ENCODE measurements at regions not wholly inside any gene's neighbourhood (a gene's known extent, or its start where the extent isn't known, plus 50 kb on each side); places are given as distances from the start of the nearest gene placed in this dataset.

DNA sequence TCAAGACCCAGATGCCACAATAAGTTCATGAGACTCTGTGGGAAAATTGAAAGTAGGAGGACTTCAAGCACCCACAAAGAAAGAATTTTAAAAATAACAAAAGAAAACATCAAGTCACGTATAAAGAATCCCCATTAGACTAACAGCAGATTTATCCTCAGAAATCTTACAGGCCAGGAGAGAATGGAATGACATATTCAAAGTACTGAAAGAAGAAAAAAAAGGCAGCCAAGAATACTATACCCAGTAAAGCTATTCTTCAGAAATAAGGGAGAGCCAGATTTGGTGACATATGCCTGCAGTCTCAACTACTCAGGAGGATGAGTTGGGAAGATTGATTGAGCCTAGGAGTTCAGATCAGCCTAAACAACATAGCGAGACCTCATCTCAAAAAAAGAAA lies 84.3 kb upstream of the CD53 start:
- no peak for TF ChIP-seq CREB1 (IDR thresholded peaks at IDR 0.05; ENCODE audit: low read depth)
- no peak for TF ChIP-seq CEBPB (IDR thresholded peaks at IDR 0.05)
- TF ChIP-seq, protein P1, sequence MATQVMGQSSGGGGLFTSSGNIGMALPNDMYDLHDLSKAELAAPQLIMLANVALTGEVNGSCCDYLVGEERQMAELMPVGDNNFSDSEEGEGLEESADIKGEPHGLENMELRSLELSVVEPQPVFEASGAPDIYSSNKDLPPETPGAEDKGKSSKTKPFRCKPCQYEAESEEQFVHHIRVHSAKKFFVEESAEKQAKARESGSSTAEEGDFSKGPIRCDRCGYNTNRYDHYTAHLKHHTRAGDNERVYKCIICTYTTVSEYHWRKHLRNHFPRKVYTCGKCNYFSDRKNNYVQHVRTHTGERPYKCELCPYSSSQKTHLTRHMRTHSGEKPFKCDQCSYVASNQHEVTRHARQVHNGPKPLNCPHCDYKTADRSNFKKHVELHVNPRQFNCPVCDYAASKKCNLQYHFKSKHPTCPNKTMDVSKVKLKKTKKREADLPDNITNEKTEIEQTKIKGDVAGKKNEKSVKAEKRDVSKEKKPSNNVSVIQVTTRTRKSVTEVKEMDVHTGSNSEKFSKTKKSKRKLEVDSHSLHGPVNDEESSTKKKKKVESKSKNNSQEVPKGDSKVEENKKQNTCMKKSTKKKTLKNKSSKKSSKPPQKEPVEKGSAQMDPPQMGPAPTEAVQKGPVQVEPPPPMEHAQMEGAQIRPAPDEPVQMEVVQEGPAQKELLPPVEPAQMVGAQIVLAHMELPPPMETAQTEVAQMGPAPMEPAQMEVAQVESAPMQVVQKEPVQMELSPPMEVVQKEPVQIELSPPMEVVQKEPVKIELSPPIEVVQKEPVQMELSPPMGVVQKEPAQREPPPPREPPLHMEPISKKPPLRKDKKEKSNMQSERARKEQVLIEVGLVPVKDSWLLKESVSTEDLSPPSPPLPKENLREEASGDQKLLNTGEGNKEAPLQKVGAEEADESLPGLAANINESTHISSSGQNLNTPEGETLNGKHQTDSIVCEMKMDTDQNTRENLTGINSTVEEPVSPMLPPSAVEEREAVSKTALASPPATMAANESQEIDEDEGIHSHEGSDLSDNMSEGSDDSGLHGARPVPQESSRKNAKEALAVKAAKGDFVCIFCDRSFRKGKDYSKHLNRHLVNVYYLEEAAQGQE (IDR thresholded peaks at IDR 0.05; ENCODE audit: low read depth), result no peak
- no peak for TF ChIP-seq TAF1 (IDR thresholded peaks at IDR 0.05; ENCODE audit: low read depth)
- TF ChIP-seq, protein P2, sequence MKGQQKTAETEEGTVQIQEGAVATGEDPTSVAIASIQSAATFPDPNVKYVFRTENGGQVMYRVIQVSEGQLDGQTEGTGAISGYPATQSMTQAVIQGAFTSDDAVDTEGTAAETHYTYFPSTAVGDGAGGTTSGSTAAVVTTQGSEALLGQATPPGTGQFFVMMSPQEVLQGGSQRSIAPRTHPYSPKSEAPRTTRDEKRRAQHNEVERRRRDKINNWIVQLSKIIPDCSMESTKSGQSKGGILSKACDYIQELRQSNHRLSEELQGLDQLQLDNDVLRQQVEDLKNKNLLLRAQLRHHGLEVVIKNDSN (IDR thresholded peaks at IDR 0.05), result no peak
- no peak for TF ChIP-seq YY1 (IDR thresholded peaks at IDR 0.05; ENCODE audit: low read depth)
- TF ChIP-seq, protein P3, sequence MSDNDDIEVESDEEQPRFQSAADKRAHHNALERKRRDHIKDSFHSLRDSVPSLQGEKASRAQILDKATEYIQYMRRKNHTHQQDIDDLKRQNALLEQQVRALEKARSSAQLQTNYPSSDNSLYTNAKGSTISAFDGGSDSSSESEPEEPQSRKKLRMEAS (IDR thresholded peaks at IDR 0.05), result no peak
- no peak for TF ChIP-seq FOXM1 (IDR thresholded peaks at IDR 0.05; ENCODE audit: borderline replicate concordance, low read depth)
- no peak for TF ChIP-seq EGR1 (IDR thresholded peaks at IDR 0.05)
- TF ChIP-seq EP300 (IDR thresholded peaks at IDR 0.05; ENCODE audit: borderline replicate concordance), result no peak
- no peak for TF ChIP-seq RAD21 (IDR thresholded peaks at IDR 0.05; ENCODE audit: low read depth)

DNA sequence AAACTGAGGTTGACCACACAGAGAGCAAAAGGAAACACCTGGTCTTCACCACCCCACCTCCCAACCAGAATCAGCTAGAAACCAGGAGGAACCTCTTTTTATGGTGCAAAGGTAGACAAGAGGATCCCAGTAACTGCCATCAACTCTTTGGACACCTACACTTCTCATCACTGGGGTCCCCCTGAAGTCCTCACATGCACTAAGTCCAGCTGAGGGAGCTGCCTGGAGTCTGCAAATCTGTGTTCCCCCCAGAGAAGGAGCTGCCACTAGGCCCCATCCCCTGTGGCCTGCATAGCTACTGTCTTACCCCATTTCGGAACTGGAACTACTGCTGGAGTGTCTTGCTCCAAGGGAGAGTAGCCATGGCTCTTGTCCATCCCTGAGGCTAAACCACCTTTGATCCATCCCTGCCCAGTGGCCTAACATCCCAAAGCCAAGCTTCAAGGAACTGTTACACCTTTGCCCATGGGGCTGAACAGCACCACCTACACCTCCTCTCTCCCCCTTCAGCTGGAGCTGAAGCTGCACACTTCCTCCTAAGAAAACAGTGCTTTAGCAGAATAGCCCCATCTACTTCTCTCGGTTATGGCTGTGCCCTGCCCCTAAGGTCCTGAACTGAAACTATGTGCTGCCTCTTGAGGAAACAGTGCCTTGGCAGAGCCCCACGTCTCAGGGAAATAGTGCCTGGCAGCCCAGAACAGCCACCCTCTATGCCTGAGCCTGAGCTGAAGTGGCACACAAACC lies 85.4 kb upstream of the CD53 start:
- TF ChIP-seq, protein P3 (IDR thresholded peaks at IDR 0.05), result no peak
- no peak for TF ChIP-seq NFIC (IDR thresholded peaks at IDR 0.05)
- no peak for TF ChIP-seq TAF1 (IDR thresholded peaks at IDR 0.05; ENCODE audit: low read depth)
- TF ChIP-seq FOXM1 (IDR thresholded peaks at IDR 0.05; ENCODE audit: borderline replicate concordance, low read depth), result no peak
- no peak for TF ChIP-seq CEBPB (IDR thresholded peaks at IDR 0.05)
- TF ChIP-seq CREB1 (IDR thresholded peaks at IDR 0.05; ENCODE audit: low read depth), result no peak
- TF ChIP-seq, protein P1 (IDR thresholded peaks at IDR 0.05; ENCODE audit: low read depth), result no peak
- TF ChIP-seq TCF12 (IDR thresholded peaks at IDR 0.05; ENCODE audit: low read depth), result no peak
- TF ChIP-seq EP300 (IDR thresholded peaks at IDR 0.05; ENCODE audit: borderline replicate concordance), result no peak
- TF ChIP-seq ZBTB7A (IDR thresholded peaks at IDR 0.05; ENCODE audit: low read depth), result no peak
- TF ChIP-seq TEAD4 (IDR thresholded peaks at IDR 0.05), result no peak

DNA sequence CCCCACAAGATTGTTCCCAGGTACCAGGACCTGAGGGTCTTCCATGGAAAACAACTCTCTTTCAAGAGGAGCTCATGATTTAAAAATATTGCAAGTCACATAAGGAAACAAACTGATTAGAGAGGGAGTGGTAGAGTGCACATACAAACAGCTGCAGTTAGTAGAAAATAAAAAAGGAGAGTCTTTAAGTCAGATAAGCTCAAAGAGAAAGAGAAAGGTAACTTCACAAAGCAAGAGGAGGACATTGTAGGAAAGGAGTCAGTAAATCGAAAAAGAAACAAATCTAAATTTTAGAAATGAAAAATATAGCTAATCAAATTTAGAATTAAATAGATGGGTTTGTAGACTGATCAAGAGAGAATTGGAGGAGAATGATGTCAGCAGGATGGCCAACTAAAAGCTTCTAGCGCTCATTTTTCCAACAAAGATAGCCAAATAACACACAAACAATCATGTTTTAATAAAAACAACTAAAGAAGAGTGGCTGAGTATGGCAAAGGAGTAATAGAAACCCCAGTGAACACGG lies 86.1 kb upstream of the CD53 start:
- TF ChIP-seq RAD21 (IDR thresholded peaks at IDR 0.05; ENCODE audit: low read depth) (no peak), ZBTB7A (IDR thresholded peaks at IDR 0.05; ENCODE audit: low read depth) (no peak), CEBPB (IDR thresholded peaks at IDR 0.05) (no peak), TAF1 (IDR thresholded peaks at IDR 0.05; ENCODE audit: low read depth) (no peak), TCF12 (IDR thresholded peaks at IDR 0.05; ENCODE audit: low read depth) (no peak), YY1 (IDR thresholded peaks at IDR 0.05; ENCODE audit: low read depth) (no peak), NFIC (IDR thresholded peaks at IDR 0.05) (no peak), FOXM1 (IDR thresholded peaks at IDR 0.05; ENCODE audit: borderline replicate concordance, low read depth) (no peak), EGR1 (IDR thresholded peaks at IDR 0.05) (no peak), EP300 (IDR thresholded peaks at IDR 0.05; ENCODE audit: borderline replicate concordance) (no peak), TEAD4 (IDR thresholded peaks at IDR 0.05) (no peak), CREB1 (IDR thresholded peaks at IDR 0.05; ENCODE audit: low read depth) (no peak)
- TF ChIP-seq, protein P2 (IDR thresholded peaks at IDR 0.05), result no peak
- TF ChIP-seq, protein P3 (IDR thresholded peaks at IDR 0.05), result no peak
- TF ChIP-seq, protein P1 (IDR thresholded peaks at IDR 0.05; ENCODE audit: low read depth), result no peak

DNA sequence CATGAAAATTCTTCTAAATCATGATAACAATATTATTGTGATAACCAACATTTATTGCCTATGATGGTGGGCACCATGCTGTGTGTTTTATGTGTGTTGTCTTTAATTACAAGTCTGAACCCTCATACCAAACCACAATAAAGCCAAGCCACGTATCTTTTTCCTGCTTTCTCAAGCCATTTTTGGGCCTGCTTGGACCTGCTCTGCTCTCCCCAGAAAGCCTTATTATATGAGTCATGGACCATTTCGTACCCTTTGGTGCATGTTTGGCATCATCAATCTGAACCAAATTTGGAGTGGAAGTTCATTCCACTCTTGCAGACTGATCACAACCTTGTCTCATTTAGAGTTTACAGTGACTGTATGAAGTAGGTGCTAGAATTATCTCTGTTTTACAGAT lies 87.3 kb upstream of the CD53 start:
- TF ChIP-seq, protein P1 (IDR thresholded peaks at IDR 0.05; ENCODE audit: low read depth), result no peak
- TF ChIP-seq CEBPB (IDR thresholded peaks at IDR 0.05) (no peak), RAD21 (IDR thresholded peaks at IDR 0.05; ENCODE audit: low read depth) (no peak), TAF1 (IDR thresholded peaks at IDR 0.05; ENCODE audit: low read depth) (no peak), TEAD4 (IDR thresholded peaks at IDR 0.05) (no peak), NFIC (IDR thresholded peaks at IDR 0.05) (no peak)
